ENCODE measurements at regions not wholly inside any gene's neighbourhood (a gene's known extent, or its start where the extent isn't known, plus 50 kb on each side); places are given as distances from the start of the nearest gene placed in this dataset.

- DNase-seq (no peak), ATAC-seq (ENCODE audit: insufficient read depth, low FRiP score) (no peak)
- Histone ChIP-seq H3K36me3 (ENCODE audit: control insufficient read depth in 4 of 4, insufficient read depth in 4 of 4, low read length in 4 of 4) (no peaks in the 10 kb centered on the region), H3K27ac (ENCODE audit: low read depth in 1 of 2, low read length in 1 of 2) (no peak overlapping the region), H3K4me3 (no peak overlapping the region), H3K9me3 (ENCODE audit: control insufficient read depth in 4 of 4, insufficient read depth in 3 of 4, low read length in 3 of 4) (no peaks in the 10 kb centered on the region), H3K9ac (ENCODE audit: insufficient read depth in 1 of 2, low read length in 2 of 2) (no peak overlapping the region), H3K27me3 (ENCODE audit: control insufficient read depth in 3 of 3, insufficient read depth in 3 of 3, low read length in 2 of 3) (no peaks in the 10 kb centered on the region), H3K4me1 (ENCODE audit: control insufficient read depth in 5 of 5, insufficient read depth in 5 of 5, low read length in 5 of 5) (no peaks in the 10 kb centered on the region)
- WGBS, 2 donors, result 90 to 94% methylated on average over 8 of the region's 8 CpGs
- TF ChIP-seq CTCF (IDR thresholded peaks at IDR 0.05; ENCODE audit: control extremely low read depth, extremely low read depth), result no peak
These were observed 336.1 kb downstream of the CTTN start for GRCh38 chr11:70734379-70734778.

- H3K4me1 ChIP-seq (ENCODE audit: control insufficient read depth in 5 of 5, insufficient read depth in 5 of 5, low read length in 5 of 5), result no peaks in the 10 kb centered on the region
- DNase-seq (no peak), ATAC-seq (ENCODE audit: insufficient read depth, low FRiP score) (no peak)
- no peaks in the 10 kb centered on the region for H3K9me3 ChIP-seq (ENCODE audit: control insufficient read depth in 4 of 4, insufficient read depth in 3 of 4, low read length in 3 of 4)
- H3K4me3 ChIP-seq, result no peak overlapping the region
- H3K27ac ChIP-seq (ENCODE audit: low read depth in 1 of 2, low read length in 1 of 2), result no peak overlapping the region
- TF ChIP-seq CTCF (IDR thresholded peaks at IDR 0.05; ENCODE audit: control extremely low read depth, extremely low read depth), result no peak
- H3K36me3 ChIP-seq (ENCODE audit: control insufficient read depth in 4 of 4, insufficient read depth in 4 of 4, low read length in 4 of 4), result no peaks in the 10 kb centered on the region
- H3K27me3 ChIP-seq (ENCODE audit: control insufficient read depth in 3 of 3, insufficient read depth in 3 of 3, low read length in 2 of 3), result no peaks in the 10 kb centered on the region
- no peak overlapping the region for H3K9ac ChIP-seq (ENCODE audit: insufficient read depth in 1 of 2, low read length in 2 of 2)
- 89 to 91% methylated on average over 15 of the region's 15 CpGs for WGBS, 2 donors
These were observed 336.6 kb downstream of the CTTN start for GRCh38 chr11:70734911-70735310.

- no peak for TF ChIP-seq CTCF (IDR thresholded peaks at IDR 0.05; ENCODE audit: control extremely low read depth, extremely low read depth)
- no peak for ATAC-seq (ENCODE audit: insufficient read depth, low FRiP score)
- H3K9me3 ChIP-seq (ENCODE audit: control insufficient read depth in 4 of 4, insufficient read depth in 3 of 4, low read length in 3 of 4), result no peaks in the 10 kb centered on the region
- no peak overlapping the region for H3K4me3 ChIP-seq
- no peaks in the 10 kb centered on the region for H3K4me1 ChIP-seq (ENCODE audit: control insufficient read depth in 5 of 5, insufficient read depth in 5 of 5, low read length in 5 of 5)
- H3K27me3 ChIP-seq (ENCODE audit: control insufficient read depth in 3 of 3, insufficient read depth in 3 of 3, low read length in 2 of 3), result no peaks in the 10 kb centered on the region
- 90 to 92% methylated on average over 7 of the region's 7 CpGs for WGBS, 2 donors
- H3K27ac ChIP-seq (ENCODE audit: low read depth in 1 of 2, low read length in 1 of 2), result no peak overlapping the region
- no peaks in the 10 kb centered on the region for H3K36me3 ChIP-seq (ENCODE audit: control insufficient read depth in 4 of 4, insufficient read depth in 4 of 4, low read length in 4 of 4)
- DNase-seq, result no peak
- H3K9ac ChIP-seq (ENCODE audit: insufficient read depth in 1 of 2, low read length in 2 of 2), result no peak overlapping the region
These were observed 337.6 kb downstream of the CTTN start for GRCh38 chr11:70735976-70736375.

DNA sequence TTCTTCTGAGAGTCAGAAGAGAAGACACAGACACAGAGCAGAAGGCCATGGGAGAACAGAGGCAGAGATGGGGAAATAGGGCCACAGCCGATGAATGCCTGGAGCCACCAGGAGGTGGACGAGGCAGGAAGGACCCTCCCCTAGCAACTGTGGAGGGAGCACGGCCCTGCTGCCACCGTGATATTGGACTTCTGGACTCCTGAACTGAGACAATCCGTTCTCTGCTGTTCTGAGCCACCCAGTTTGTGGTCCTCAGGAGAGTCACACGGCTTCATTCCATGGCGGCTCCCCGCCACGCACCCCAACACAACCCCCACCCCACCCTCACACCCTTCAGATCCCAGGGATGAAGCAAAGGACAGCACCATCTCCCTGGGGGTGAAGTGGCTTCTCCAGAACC lies 338.1 kb downstream of the CTTN start:
- 81 to 86% methylated on average over 9 of the region's 9 CpGs for WGBS, 2 donors
- H3K4me3 ChIP-seq, result no peak overlapping the region
- H3K9me3 ChIP-seq (ENCODE audit: control insufficient read depth in 4 of 4, insufficient read depth in 3 of 4, low read length in 3 of 4), result no peaks in the 10 kb centered on the region
- no peak overlapping the region for H3K27ac ChIP-seq (ENCODE audit: low read depth in 1 of 2, low read length in 1 of 2)
- TF ChIP-seq CTCF (IDR thresholded peaks at IDR 0.05; ENCODE audit: control extremely low read depth, extremely low read depth), result no peak
- H3K9ac ChIP-seq (ENCODE audit: insufficient read depth in 1 of 2, low read length in 2 of 2), result no peak overlapping the region
- DNase-seq (no peak), ATAC-seq (ENCODE audit: insufficient read depth, low FRiP score) (no peak)
- no peaks in the 10 kb centered on the region for H3K4me1 ChIP-seq (ENCODE audit: control insufficient read depth in 5 of 5, insufficient read depth in 5 of 5, low read length in 5 of 5)
- H3K36me3 ChIP-seq (ENCODE audit: control insufficient read depth in 4 of 4, insufficient read depth in 4 of 4, low read length in 4 of 4), result no peaks in the 10 kb centered on the region
- no peaks in the 10 kb centered on the region for H3K27me3 ChIP-seq (ENCODE audit: control insufficient read depth in 3 of 3, insufficient read depth in 3 of 3, low read length in 2 of 3)

Measured in lung (tissue), 11 donors.